Sigmoid colon (tissue), 6 donors: ENCODE measurements at regions not wholly inside any gene's neighbourhood (a gene's known extent, or its start where the extent isn't known, plus 50 kb on each side); places are given as distances from the start of the nearest gene placed in this dataset.

Source experiments
- DNase-seq: peaks from one replicate; pipeline ENCODE4 v3.0.0-alpha.2; 2019
- H3K27ac ChIP-seq, 4 donors: fragments of 200-600 bp; sonication (generic); one replicate each; pipeline ENCODE4 v1.5.1; 2016 to 2019; ENCODE audit warnings: mild to moderate bottlenecking in 1 of 4
- H3K27me3 ChIP-seq, 3 donors: fragments of 200-600 bp; sonication (generic); one replicate each; pipeline ENCODE4 v1.5.1; 2019; ENCODE audit warnings: mild to moderate bottlenecking in 1 of 3
- H3K36me3 ChIP-seq, 4 donors: fragments of 200-600 bp; sonication (generic); one replicate each; pipeline ENCODE4 v1.5.1; 2016 to 2019
- H3K4me1 ChIP-seq, 4 donors: fragments of 200-600 bp; sonication (generic); one replicate each; pipeline ENCODE4 v1.5.1; 2017 to 2019
- H3K4me3 ChIP-seq, 4 donors: fragments of 200-600 bp; sonication (generic); one replicate each; pipeline ENCODE4 v1.5.1; 2017 to 2019; ENCODE audit warnings: mild to moderate bottlenecking in 2 of 4, moderate library complexity in 1 of 4
- H3K9me3 ChIP-seq, 4 donors: fragments of 200-600 bp in 3 of 4; sonication (generic) in 3 of 4; one replicate each; pipeline versions ENCODE4 v1.5.1 to v1.6.1; 2013 to 2019
- EP300 ChIP-seq, 4 donors: sonication (generic); formaldehyde crosslinking; IDR thresholded peaks; one replicate each; pipeline ENCODE4 v1.6.1; 2017; ENCODE audit warnings: antibody characterized with exemption in 4 of 4
- POLR2A ChIP-seq, 2 donors: fragments of 450-650 bp; IDR thresholded peaks; one replicate each; pipeline ENCODE4 v1.6.1; 2016; ENCODE audit warnings: antibody characterized with exemption in 2 of 2, mild to moderate bottlenecking in 2 of 2, moderate library complexity in 2 of 2
- POLR2AphosphoS5 ChIP-seq, 4 donors: sonication (generic); formaldehyde crosslinking; IDR thresholded peaks; one replicate each; pipeline ENCODE4 v1.6.1; 2017; ENCODE audit warnings: antibody characterized with exemption in 4 of 4
- WGBS, 2 donors: extraction: QIAGEN DNeasy Blood & Tissue Kit; methylation state at CpG; one replicate each; pipeline ENCODE4 v1.1.7; 2013; 5-methylcytosine and 5-hydroxymethylcytosine counted together
- intact Hi-C: fragments of 100-400 bp; cut with DNase I; formaldehyde crosslinking; loops from one replicate; pipeline ENCODE4 v1.15.1; 2023
- TF ChIP-seq, protein P1 (sequence below), 4 experiments: fragments of 450-650 bp in 3 of 4; fragments of 200-600 bp in 1 of 4; IDR thresholded peaks; one replicate each; pipeline ENCODE4 v1.5.1; 2016 to 2019; ENCODE audit warnings: antibody characterized with exemption in 4 of 4, mild to moderate bottlenecking in 3 of 4, moderate library complexity in 2 of 4
- donor health status: healthy with polysubstance abuse.
- donor health status: healthy.

DNA sequence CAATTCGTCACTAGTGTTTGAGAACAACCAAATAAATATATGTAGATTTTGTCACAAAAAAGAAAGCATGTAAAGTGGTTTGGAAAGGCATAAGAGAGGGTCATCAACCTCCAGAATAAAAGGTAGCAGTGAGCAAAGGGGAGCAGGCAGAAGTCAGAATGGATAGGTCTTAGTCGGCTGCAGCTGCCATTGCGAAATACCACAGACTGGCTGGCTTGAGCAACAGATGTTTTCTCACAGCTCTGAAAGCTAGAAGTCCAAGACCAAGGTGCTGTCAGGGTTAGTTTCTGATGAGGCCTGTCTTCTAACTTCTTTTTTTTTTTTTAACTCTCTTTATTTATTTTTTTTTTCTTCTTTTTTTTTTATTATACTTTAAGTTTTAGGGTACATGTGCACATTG is 208.1 kb upstream of the PIK3R1 start:
- TF ChIP-seq POLR2AphosphoS5 (IDR thresholded peaks at IDR 0.05) = peak in 1 of 4 donors; percentile 32
- TF ChIP-seq, protein P1, sequence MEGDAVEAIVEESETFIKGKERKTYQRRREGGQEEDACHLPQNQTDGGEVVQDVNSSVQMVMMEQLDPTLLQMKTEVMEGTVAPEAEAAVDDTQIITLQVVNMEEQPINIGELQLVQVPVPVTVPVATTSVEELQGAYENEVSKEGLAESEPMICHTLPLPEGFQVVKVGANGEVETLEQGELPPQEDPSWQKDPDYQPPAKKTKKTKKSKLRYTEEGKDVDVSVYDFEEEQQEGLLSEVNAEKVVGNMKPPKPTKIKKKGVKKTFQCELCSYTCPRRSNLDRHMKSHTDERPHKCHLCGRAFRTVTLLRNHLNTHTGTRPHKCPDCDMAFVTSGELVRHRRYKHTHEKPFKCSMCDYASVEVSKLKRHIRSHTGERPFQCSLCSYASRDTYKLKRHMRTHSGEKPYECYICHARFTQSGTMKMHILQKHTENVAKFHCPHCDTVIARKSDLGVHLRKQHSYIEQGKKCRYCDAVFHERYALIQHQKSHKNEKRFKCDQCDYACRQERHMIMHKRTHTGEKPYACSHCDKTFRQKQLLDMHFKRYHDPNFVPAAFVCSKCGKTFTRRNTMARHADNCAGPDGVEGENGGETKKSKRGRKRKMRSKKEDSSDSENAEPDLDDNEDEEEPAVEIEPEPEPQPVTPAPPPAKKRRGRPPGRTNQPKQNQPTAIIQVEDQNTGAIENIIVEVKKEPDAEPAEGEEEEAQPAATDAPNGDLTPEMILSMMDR (IDR thresholded peaks at IDR 0.05) = no peak
- 73 to 80% methylated on average over 3 of the region's 3 CpGs for WGBS, 2 donors
- no peaks in the 10 kb centered on the region for H3K4me1 ChIP-seq
- no peak overlapping the region for H3K4me3 ChIP-seq
- H3K27ac ChIP-seq = no peak overlapping the region
- intact Hi-C loops = no loop called here
- H3K9me3 ChIP-seq = no peaks in the 10 kb centered on the region
- H3K36me3 ChIP-seq = no peaks in the 10 kb centered on the region
- H3K27me3 ChIP-seq = no peaks in the 10 kb centered on the region
- DNase-seq = peak; percentile 87

DNA sequence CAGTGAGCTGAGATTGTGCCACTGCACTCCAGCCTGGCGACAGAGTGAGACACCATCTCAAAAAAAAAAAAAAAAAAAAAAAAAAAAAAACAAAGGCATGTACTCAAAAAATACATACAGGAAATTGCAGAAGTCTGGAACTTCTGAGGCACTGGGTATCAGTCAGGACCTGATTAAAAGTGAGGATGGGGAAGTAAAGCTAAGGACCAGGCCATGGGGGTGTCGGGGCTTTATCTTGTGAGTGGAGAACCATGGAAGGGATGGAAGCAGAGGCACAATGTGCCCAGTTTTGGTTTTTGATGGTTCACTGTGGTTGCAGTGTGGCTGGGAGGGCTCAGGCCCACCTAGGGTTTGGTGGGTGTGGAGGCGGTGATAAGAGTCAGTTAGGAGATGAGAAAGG is 212.7 kb upstream of the PIK3R1 start:
- H3K9me3 ChIP-seq = no peaks in the 10 kb centered on the region
- peaks cover 0 to 17% (median 6%) of the 10 kb centered on the region in 4 donors for H3K4me1 ChIP-seq
- no peak overlapping the region for H3K4me3 ChIP-seq
- no peak overlapping the region for H3K27ac ChIP-seq
- no peaks in the 10 kb centered on the region for H3K27me3 ChIP-seq
- no peaks in the 10 kb centered on the region for H3K36me3 ChIP-seq
- intact Hi-C loops = no loop called here
- 90 to 96% methylated on average over 3 of the region's 3 CpGs for WGBS, 2 donors
- TF ChIP-seq, protein P1 (IDR thresholded peaks at IDR 0.05) = no peak
- TF ChIP-seq POLR2AphosphoS5 (IDR thresholded peaks at IDR 0.05) (no peak), EP300 (IDR thresholded peaks at IDR 0.05) (no peak), POLR2A (IDR thresholded peaks at IDR 0.05) (no peak)
- no peak for DNase-seq

DNA sequence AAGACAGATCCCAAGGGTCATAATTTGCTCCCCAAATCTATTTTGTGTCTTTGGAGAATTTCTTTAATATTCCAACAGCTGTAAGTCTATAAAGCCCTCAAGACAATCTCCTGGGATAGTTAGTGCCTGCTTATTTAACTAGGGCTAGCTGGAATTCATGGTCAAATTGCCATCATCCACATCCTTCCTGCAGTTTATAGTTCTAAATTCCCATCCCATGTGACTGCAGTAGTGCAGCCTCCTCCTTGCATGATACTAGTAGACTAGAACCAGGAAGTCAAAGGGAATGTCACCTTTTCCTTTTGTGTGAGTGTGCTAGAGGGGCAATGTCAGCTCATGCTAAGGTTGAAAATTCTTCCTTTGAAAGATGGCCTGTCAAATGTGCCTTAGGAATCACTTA is 214.8 kb upstream of the PIK3R1 start:
- Histone ChIP-seq H3K27ac (no peak overlapping the region), H3K9me3 (no peaks in the 10 kb centered on the region), H3K36me3 (no peaks in the 10 kb centered on the region), H3K27me3 (no peaks in the 10 kb centered on the region), H3K4me1 (peaks cover 0 to 18% (median 6%) of the 10 kb centered on the region in 4 donors), H3K4me3 (no peak overlapping the region)
- no peak for DNase-seq
- no peak for TF ChIP-seq POLR2AphosphoS5 (IDR thresholded peaks at IDR 0.05)
- no peak for TF ChIP-seq POLR2A (IDR thresholded peaks at IDR 0.05)
- TF ChIP-seq, protein P1 (IDR thresholded peaks at IDR 0.05) = no peak
- no peak for TF ChIP-seq EP300 (IDR thresholded peaks at IDR 0.05)
- intact Hi-C loops = no loop called here

DNA sequence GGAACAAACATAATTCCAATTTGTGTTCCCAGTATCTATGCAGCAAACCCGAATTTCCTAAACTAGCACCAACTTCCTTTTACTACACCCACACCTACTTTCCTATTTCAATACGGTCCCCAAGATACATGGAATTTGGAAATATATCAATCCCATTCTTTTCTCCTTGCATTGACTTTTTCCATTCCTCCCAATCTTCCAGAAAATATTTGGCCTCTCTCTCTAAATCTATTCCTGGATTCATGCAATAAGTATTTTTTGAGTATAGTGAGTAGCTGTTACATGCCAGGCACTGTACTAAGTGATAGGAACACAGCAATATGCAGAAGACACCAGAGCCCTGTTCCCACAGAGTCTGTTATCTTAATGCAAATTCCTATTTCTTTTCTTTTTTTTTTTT is 216.2 kb upstream of the PIK3R1 start:
- no peak for DNase-seq
- Histone ChIP-seq H3K27me3 (no peaks in the 10 kb centered on the region), H3K4me3 (no peak overlapping the region), H3K27ac (peak overlapping the region in 3 of 4 donors; percentile 37 to 70 (median 42)), H3K9me3 (no peaks in the 10 kb centered on the region), H3K36me3 (no peaks in the 10 kb centered on the region), H3K4me1 (peaks cover 0 to 18% (median 6%) of the 10 kb centered on the region in 4 donors)
- 21 to 68% methylated on average over 2 of the region's 2 CpGs for WGBS, 2 donors
- TF ChIP-seq POLR2A (IDR thresholded peaks at IDR 0.05) (no peak), EP300 (IDR thresholded peaks at IDR 0.05) (no peak), POLR2AphosphoS5 (IDR thresholded peaks at IDR 0.05) (no peak)
- TF ChIP-seq, protein P1 (IDR thresholded peaks at IDR 0.05) = no peak
- intact Hi-C loops = no loop called here

DNA sequence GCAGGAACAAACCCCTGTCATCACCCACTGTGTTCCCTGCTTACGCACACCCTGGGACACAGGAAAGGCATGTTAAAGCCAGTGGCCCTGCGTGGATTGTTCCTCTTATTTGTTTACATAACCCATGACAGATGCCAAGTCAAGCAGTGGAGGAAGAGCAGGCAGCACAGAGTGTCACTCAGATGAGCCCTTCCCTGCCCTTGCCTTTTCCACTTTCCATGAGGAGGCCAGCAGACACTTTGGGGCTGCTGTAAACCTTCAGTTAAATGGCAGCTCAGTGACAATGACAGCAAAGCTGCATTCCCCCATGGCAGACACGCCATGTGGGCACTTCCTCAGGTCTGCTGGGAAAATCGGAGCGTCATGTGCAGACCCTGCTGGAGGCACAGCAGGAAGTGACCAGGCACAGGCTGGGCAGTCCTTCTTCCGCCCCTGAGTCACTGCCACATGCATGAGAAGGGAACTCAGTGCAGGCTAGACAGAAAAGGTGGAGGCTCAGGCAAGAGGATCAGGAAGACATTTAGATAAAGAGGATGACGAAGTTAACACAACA is 216.8 kb upstream of the PIK3R1 start:
- intact Hi-C loops = no loop called here
- WGBS, 2 donors = 37 to 65% methylated on average over 7 of the region's 7 CpGs
- TF ChIP-seq, protein P1 (IDR thresholded peaks at IDR 0.05) = no peak
- TF ChIP-seq POLR2AphosphoS5 (IDR thresholded peaks at IDR 0.05) (peak; percentile 61 to 82 (median 73)), EP300 (IDR thresholded peaks at IDR 0.05) (peak in 2 of 4 donors; percentile 66 to 85), POLR2A (IDR thresholded peaks at IDR 0.05) (no peak)
- peak; percentile 81 for DNase-seq
- no peak overlapping the region for H3K4me3 ChIP-seq
- H3K4me1 ChIP-seq = peaks cover 0 to 19% (median 6%) of the 10 kb centered on the region in 4 donors
- H3K36me3 ChIP-seq = no peaks in the 10 kb centered on the region
- no peaks in the 10 kb centered on the region for H3K27me3 ChIP-seq
- peak overlapping the region; percentile 20 to 70 (median 40) for H3K27ac ChIP-seq
- H3K9me3 ChIP-seq = no peaks in the 10 kb centered on the region
